ENCODE measurements at regions not wholly inside any gene's neighbourhood (a gene's known extent, or its start where the extent isn't known, plus 50 kb on each side); places are given as distances from the start of the nearest gene placed in this dataset.

DNA sequence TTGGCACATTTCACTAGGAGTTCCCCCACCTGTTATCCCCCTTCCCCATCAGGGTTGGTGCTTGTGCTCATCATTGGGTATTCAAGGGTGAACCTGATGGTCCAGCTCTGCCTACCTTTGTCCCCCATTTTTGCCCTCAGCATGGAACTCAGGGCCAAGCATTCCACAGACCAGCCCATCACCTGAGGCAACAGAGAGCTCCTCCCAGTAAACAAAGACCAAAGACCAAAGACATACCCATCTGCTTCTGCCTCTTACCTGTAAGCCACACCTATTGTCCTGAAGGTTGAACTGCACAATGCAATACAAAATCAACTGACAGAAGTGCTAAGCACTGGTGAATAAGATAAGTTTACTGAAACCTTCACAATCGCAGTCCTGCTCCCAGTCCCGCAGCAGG, 237.5 kb downstream of the PAPSS1 start:
- TF ChIP-seq POLR2A (IDR thresholded peaks at IDR 0.05) = no peak
- TF ChIP-seq, protein P1, sequence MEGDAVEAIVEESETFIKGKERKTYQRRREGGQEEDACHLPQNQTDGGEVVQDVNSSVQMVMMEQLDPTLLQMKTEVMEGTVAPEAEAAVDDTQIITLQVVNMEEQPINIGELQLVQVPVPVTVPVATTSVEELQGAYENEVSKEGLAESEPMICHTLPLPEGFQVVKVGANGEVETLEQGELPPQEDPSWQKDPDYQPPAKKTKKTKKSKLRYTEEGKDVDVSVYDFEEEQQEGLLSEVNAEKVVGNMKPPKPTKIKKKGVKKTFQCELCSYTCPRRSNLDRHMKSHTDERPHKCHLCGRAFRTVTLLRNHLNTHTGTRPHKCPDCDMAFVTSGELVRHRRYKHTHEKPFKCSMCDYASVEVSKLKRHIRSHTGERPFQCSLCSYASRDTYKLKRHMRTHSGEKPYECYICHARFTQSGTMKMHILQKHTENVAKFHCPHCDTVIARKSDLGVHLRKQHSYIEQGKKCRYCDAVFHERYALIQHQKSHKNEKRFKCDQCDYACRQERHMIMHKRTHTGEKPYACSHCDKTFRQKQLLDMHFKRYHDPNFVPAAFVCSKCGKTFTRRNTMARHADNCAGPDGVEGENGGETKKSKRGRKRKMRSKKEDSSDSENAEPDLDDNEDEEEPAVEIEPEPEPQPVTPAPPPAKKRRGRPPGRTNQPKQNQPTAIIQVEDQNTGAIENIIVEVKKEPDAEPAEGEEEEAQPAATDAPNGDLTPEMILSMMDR (IDR thresholded peaks at IDR 0.05) = no peak
